ENCODE measurements at regions not wholly inside any gene's neighbourhood (a gene's known extent, or its start where the extent isn't known, plus 50 kb on each side); places are given as distances from the start of the nearest gene placed in this dataset.
"Not testable (repeated sequence)": the region's sequence is repeated elsewhere in the genome, so short reads cannot be mapped to it uniquely, and the experiment has no call there.

GRCh38 chr3:182136008-182136910 lies 424.5 kb downstream of the SOX2 start:
- DNase-seq (ENCODE audit: low spot score): no peak

GRCh38 chr3:182138393-182138792 lies 426.7 kb downstream of the SOX2 start:
- no peak for DNase-seq (ENCODE audit: low spot score)

GRCh38 chr3:182139627-182140357 lies 428.1 kb downstream of the SOX2 start:
- DNase-seq (ENCODE audit: low spot score): no peak

GRCh38 chr3:182142928-182143327 lies 431.2 kb downstream of the SOX2 start:
- DNase-seq (ENCODE audit: low spot score): no peak

GRCh38 chr3:182143903-182144302 lies 432.2 kb downstream of the SOX2 start:
- DNase-seq (ENCODE audit: low spot score): no peak

GRCh38 chr3:182148360-182148759 lies 436.6 kb downstream of the SOX2 start:
- DNase-seq (ENCODE audit: low spot score): no peak

- no peak for DNase-seq (ENCODE audit: low spot score)
These were observed 437.9 kb downstream of the SOX2 start for GRCh38 chr3:182149594-182149993.

- not testable (repeated sequence) for DNase-seq (ENCODE audit: low spot score)
These were observed 444.6 kb downstream of the SOX2 start for GRCh38 chr3:182156326-182156725.

GRCh38 chr3:182165234-182165633 lies 453.5 kb downstream of the SOX2 start:
- DNase-seq (ENCODE audit: low spot score): no peak

GRCh38 chr3:182172534-182172933 lies 460.8 kb downstream of the SOX2 start:
- no peak for DNase-seq (ENCODE audit: low spot score)

- no peak for DNase-seq (ENCODE audit: low spot score)
These were observed 466.9 kb downstream of the SOX2 start for GRCh38 chr3:182178488-182179200.

GRCh38 chr3:182179631-182180030 lies 467.9 kb downstream of the SOX2 start:
- DNase-seq (ENCODE audit: low spot score): no peak

GRCh38 chr3:182180654-182181385 lies 469.1 kb downstream of the SOX2 start:
- DNase-seq (ENCODE audit: low spot score): no peak

GRCh38 chr3:182182531-182182968 lies 470.8 kb downstream of the SOX2 start:
- no peak for DNase-seq (ENCODE audit: low spot score)

- no peak for DNase-seq (ENCODE audit: low spot score)
These were observed 472.1 kb downstream of the SOX2 start for GRCh38 chr3:182183716-182184430.

- no peak for DNase-seq (ENCODE audit: low spot score)
These were observed 473.6 kb downstream of the SOX2 start for GRCh38 chr3:182185313-182185712.

- DNase-seq (ENCODE audit: low spot score): no peak
These were observed 478.3 kb downstream of the SOX2 start for GRCh38 chr3:182190056-182190455.

GRCh38 chr3:182198345-182198744 lies 486.6 kb downstream of the SOX2 start:
- DNase-seq (ENCODE audit: low spot score): no peak

- no peak for DNase-seq (ENCODE audit: low spot score)
These were observed 489.9 kb downstream of the SOX2 start for GRCh38 chr3:182201456-182202168.

- DNase-seq (ENCODE audit: low spot score): no peak
These were observed 500.9 kb downstream of the SOX2 start for GRCh38 chr3:182212479-182213076.

All from ecto neural progenitor cell (in vitro differentiated cells).